Skin epidermis (tissue), 12 donors: ENCODE measurements at regions not wholly inside any gene's neighbourhood (a gene's known extent, or its start where the extent isn't known, plus 50 kb on each side); places are given as distances from the start of the nearest gene placed in this dataset.
"Not testable (repeated sequence)": the region's sequence is repeated elsewhere in the genome, so short reads cannot be mapped to it uniquely, and the experiment has no call there.

Source experiments
- H3K27ac ChIP-seq, 21 experiments: fragments of 200-600 bp; sonication (generic) in 11 of 21; one replicate each; pipeline ENCODE4 v1.5.0; 2020; ENCODE audit warnings: mild to moderate bottlenecking in 3 of 21, inconsistent platforms in 2 of 21, moderate library complexity in 2 of 21
- H3K4me3 ChIP-seq, 7 experiments: fragments of 200-600 bp; sonication (generic) in 2 of 7; one replicate each; pipeline ENCODE4 v1.5.0; 2020; ENCODE audit warnings: inconsistent platforms in 2 of 7, mild to moderate bottlenecking in 2 of 7, moderate library complexity in 1 of 7

- Histone ChIP-seq H3K4me3 (no peak overlapping the region), H3K27ac (no peak overlapping the region)
Observed at GRCh38 chr5:130666462-130666861, 498.6 kb downstream of the HINT1 start.

- no peak overlapping the region for H3K27ac ChIP-seq
- no peak overlapping the region for H3K4me3 ChIP-seq
Observed at GRCh38 chr5:130652176-130652575, 512.9 kb downstream of the HINT1 start.

DNA sequence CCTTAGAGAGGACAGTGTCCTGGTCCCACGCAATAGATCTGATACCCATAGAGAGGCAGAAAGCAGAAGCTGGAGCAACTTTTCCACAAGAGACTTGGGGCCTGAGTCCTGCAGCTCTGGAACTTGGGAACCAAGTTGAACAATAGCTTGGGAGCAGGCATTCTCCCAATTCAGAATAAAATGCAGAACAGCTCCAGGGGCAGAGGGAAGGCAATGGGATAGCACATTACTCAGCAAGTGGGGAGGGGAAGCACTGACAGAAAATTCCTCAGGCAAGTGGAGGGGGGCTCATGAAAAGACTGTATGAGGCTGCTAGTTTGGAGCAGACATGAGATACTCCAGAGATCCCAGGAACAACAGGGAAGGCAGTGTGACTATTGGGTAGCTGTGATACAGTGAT lies 513.6 kb downstream of the HINT1 start:
- H3K27ac ChIP-seq: no peak overlapping the region
- H3K4me3 ChIP-seq: no peak overlapping the region

DNA sequence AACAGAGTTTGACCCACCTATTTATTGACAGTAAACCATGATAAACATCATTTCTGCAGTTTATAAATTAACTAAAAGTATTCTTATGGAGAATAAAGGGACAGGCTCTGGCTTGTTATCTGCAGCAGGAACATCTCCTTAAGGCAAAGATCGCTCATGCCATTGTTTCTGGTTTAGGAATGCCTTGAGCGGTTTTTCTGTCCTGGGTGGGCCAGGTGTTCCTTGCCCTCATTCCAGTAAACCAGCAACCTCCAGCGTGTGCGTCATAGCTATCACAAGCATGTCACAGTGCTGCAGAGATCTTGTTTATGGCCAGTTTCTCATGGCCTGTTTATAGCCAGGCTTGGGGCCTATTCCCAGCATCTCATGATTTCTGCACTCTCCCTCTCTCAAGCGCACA lies 521.7 kb downstream of the HINT1 start:
- H3K27ac ChIP-seq: no peak overlapping the region
- H3K4me3 ChIP-seq: no peak overlapping the region

DNA sequence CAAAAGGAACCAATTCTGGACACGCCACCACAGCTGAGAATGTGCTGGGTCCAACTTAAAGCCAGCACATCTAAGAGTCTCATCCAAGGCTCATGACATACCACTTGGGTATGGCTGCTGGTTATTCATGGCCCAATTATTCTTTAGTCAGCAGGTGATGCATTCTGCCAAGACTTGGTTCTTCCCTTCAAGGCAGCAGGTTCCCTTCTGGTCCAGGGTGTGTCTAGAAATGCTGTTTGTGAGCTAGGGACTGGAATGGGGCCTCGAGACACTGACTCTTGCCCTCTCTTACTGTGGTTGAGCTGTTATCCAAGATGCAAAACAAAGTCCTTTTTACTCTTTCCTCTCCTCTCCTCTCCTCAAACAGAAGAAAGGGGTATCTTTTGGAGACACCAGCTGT lies 522.6 kb downstream of the HINT1 start:
- no peak overlapping the region for H3K4me3 ChIP-seq
- no peak overlapping the region for H3K27ac ChIP-seq

GRCh38 chr5:130627145-130627544 lies 537.9 kb downstream of the HINT1 start:
- Histone ChIP-seq H3K27ac (no peak overlapping the region), H3K4me3 (no peak overlapping the region)

DNA sequence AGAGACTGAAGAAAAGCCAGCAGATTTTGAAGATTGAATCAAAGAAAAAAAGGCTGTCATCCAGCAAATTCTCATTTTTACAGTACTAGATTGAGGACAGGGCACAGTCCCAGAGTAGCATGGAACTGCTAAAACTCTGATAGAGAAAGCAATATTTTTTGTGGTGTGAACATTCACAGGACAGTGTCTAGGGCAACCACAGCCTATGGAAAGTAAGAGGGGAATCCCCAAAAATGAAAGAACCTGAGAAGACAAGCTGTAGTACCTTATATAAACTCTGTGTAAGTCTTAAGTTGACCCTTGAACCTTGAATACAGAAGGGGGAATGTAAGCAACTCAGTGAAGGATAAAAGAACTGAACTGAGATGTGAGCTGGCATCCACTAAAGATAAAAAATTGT lies 540.3 kb downstream of the HINT1 start:
- H3K27ac ChIP-seq: no peak overlapping the region
- H3K4me3 ChIP-seq: no peak overlapping the region

DNA sequence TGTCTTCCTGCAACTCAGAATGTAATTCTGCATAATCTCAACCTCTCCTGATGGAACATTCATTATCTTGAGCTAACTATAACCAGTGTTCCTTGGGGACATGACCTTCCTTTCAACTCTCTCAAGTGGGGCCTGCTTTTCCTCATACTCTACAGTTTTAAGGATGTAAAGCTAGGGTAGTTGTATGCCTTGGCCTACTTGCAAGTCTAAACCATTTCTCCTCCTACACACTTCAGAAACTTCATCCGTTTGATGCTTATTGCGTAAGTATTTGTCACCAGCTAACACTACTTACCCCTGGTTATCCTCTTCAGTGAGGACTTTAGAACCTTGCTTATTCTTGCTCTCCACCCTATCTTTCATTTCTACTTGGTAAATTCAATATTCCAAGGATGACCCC lies 548.9 kb downstream of the HINT1 start:
- no peak overlapping the region for H3K27ac ChIP-seq
- H3K4me3 ChIP-seq: no peak overlapping the region

DNA sequence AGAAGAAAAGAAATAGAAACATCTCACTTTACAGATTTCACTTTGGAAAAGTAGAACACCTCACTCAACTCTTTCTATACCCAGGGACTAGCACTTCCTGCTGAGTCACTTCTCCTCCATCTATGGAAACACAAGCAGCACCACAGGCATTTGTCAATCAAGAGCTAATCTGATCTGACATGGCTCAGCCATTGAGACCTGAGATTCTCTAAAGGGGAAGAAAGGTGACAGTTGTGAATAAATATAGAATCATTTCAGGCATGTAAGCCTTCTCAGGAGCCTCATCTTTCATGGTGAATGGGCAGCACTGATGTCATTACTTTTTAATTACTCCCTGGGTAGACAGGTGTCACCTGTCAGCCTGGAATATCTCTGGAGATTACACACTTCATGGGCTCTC lies 559.8 kb downstream of the HINT1 start:
- Histone ChIP-seq H3K4me3 (no peak overlapping the region), H3K27ac (no peak overlapping the region)

DNA sequence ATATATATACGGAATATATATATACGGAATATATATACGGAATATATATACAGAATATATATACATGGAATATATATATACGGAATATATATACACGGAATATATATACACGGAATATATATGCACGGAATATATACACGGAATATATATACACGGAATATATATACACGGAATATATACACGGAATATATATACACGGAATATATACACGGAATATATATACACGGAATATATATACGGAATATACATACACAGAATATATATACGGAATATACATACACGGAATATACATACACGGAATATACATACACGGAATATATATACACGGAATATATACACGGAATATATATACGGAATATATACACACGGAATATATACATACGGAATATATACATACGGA lies 568.4 kb downstream of the HINT1 start:
- H3K27ac ChIP-seq, H3K4me3 ChIP-seq: not testable (repeated sequence)

- no peak overlapping the region for H3K4me3 ChIP-seq
- H3K27ac ChIP-seq: no peak overlapping the region
Observed at GRCh38 chr5:130580264-130580663, 584.8 kb downstream of the HINT1 start.

DNA sequence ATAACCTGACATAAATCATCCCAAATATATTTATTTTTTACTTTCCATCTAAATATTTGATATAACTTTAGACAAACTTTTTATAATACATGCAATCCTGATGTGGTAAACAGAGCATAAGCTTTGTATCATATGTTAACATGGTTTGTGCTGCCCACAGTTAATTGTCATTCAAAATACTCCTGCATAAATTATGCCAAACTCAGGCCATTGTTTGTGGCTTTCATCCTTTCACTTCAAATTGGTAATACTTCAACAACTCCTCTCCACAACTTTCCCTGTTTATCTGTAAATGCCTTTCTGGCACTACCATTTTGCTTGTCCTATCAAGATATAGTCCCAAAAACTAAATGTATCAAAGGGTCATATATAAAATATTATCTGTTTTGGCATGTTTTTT lies 586.7 kb downstream of the HINT1 start:
- Histone ChIP-seq H3K27ac (no peak overlapping the region), H3K4me3 (no peak overlapping the region)

- Histone ChIP-seq H3K27ac (no peak overlapping the region), H3K4me3 (no peak overlapping the region)
Observed at GRCh38 chr5:130571076-130571475, 594.0 kb downstream of the HINT1 start.

- H3K27ac ChIP-seq: no peak overlapping the region
- no peak overlapping the region for H3K4me3 ChIP-seq
Observed at GRCh38 chr5:130568791-130569190, 596.3 kb downstream of the HINT1 start.

- Histone ChIP-seq H3K4me3 (no peak overlapping the region), H3K27ac (no peak overlapping the region)
Observed at GRCh38 chr5:130555429-130555828, 609.6 kb downstream of the HINT1 start.

DNA sequence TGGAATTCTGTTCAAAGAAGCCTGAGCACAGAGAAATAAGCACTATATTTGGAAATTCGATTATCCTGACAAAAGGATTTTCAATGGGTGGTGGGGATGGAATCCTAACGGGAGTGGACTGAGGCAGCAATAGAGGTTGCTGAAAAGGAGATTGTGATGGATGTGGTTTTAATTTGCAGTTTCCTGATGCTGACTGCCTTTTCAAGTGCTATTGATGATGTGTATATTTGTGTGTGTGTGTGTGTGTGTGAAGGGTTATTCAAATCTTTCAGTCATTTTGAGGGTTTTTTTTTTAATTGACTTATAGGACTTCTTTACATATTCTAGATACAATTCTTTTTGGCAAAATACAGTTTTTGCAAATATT lies 614.5 kb downstream of the HINT1 start:
- peak overlapping the region in 2 of 21 experiments; percentile 36 to 41 for H3K27ac ChIP-seq
- H3K4me3 ChIP-seq: no peak overlapping the region

GRCh38 chr5:130549884-130550561 lies 615.0 kb downstream of the HINT1 start:
- H3K27ac ChIP-seq: peak overlapping the region in 2 of 21 experiments; percentile 41 to 45

DNA sequence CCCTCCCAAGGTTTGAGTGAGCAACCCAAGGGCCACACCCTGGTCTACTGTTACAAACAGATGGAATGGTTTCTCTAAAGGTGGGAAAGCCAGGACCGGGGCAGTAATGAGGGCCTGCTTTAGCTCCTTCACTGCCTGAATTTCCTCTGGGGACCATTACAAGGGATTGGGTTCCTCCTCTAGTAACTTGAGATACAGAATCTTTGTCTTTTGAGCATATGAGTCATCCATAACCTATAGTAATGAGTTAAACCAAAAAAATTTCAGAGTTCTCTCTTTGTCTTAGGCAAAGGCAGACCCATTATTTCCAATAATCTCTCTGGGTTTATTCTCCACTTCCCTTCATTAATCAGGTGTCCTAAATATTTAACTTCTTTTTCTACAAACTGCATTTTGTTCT lies 618.8 kb downstream of the HINT1 start:
- Histone ChIP-seq H3K27ac (no peak overlapping the region), H3K4me3 (no peak overlapping the region)

More at GRCh38 chr5:130549884-130550561, 615.0 kb downstream of the HINT1 start:
- H3K4me3 ChIP-seq: no peak overlapping the region

DNA sequence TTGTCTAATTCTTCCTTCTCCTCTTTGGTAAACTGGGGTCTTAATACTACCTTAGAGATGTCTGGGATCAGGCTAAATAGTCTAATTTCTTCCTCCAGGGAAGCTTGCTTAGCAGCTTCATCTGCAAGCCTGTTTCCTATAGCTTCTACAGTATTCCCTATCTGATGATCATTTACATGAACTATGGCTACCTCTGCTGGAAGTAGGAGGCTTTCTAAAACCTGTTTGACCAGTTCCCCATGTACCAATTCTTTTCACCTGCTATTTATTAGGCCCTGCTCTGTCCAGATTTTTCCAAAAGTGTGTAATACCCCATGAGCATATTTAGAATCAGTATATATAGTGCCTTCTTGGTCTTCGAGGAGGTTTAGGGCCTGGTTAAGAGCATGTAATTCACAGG lies 619.8 kb downstream of the HINT1 start:
- no peak overlapping the region for H3K27ac ChIP-seq
- no peak overlapping the region for H3K4me3 ChIP-seq

DNA sequence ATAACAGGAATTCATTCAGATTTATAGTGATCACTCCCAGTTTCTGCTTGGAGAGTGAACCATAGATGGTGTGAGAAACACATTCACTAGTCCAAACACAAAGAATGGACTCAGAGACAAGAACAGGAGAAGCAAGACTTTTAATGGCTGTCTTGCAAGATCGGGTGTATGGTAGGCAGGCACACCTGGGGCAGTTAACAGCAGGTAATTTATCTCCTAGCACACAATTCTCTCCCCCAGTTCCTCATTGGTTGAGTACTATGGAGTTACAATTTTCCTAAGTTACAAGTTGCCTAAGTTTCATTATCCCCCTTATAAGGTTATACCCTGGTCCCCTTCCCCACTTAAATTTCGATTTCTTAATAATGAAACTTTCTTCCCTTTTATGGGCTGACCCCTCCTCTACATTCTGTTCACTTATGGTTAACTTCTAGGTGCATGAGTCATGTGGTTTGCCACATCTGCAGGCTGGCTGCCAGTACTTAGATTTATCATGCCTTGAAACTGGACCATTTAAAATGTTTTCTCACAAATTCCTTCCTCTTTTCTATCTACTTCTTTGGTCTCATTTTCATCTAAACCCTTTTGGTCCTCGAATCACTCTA lies 623.3 kb downstream of the HINT1 start:
- Histone ChIP-seq H3K4me3 (no peak overlapping the region), H3K27ac (no peak overlapping the region)

GRCh38 chr5:130536691-130537090 lies 628.4 kb downstream of the HINT1 start:
- Histone ChIP-seq H3K4me3 (no peak overlapping the region), H3K27ac (no peak overlapping the region)

GRCh38 chr5:130532786-130533185 lies 628.5 kb downstream of the CHSY3 start:
- no peak overlapping the region for H3K4me3 ChIP-seq
- no peak overlapping the region for H3K27ac ChIP-seq
